NCI-H1092 treated with DMSO at 0.1 percent for 48 hours (cell line): ENCODE measurements at regions not wholly inside any gene's neighbourhood (a gene's known extent, or its start where the extent isn't known, plus 50 kb on each side); places are given as distances from the start of the nearest gene placed in this dataset.
"Not testable (repeated sequence)": the region's sequence is repeated elsewhere in the genome, so short reads cannot be mapped to it uniquely, and the experiment has no call there.

ENCODE experiments used
- DNase-seq: peaks from one replicate; lab custom pipeline; 2025; lab: John Stamatoyannopoulos, UW

DNA sequence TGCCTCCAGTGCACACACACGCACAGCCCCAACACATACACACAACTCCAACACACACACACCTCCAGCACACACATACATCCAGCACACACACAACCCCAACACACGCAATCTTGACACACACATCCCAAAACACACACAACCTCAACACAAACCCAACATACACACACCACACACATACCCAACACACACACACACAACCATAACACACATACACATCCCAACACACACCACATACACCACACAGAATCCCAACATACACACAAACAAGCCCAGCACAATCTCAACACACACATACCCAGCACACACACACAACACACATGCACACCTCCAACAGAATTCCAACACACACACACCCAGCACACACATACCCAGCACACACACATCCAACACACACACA lies 301.1 kb downstream of the ABCC12 start:
- DNase-seq, result no peak

DNA sequence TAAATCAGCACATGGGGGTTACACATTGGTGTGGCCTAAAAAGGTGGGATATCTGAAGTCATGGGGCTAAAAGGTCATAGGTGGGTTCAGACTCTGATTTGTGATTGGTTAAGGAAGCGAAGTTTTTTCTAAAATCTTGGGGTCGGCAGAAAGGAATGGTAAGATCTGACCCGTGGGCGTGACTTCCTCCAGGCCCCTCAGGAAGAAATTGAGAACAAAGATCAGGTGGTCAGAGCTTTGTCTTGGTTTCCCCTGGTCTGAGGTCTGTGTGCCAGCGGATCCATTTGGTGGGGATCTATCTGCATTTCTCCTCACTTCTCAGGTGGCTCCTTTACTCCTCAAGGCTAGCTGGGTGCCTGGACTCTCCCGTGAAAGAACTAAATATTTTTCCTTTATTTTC lies 302.8 kb downstream of the ABCC12 start:
- no peak for DNase-seq

DNA sequence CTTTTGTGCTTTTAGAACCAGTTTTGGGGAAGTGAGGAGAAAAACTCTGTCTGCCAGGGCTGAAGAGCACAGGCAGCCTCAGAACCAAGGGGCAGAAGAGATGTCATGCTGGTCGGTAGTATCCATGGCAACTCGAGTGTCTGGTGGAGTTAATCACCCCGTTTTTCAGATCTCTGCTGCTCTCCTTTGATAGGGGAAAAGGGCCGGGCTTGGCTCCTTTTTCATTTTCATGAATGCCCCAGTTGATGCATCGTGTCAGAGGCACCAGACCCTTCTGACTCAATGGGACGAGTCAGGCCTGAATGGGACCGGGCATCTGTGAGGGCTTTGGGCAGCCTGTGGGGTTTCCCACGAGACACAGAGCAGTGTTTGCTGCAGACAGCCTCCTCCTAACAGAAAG lies 304.6 kb downstream of the ABCC12 start:
- DNase-seq, result no peak

DNA sequence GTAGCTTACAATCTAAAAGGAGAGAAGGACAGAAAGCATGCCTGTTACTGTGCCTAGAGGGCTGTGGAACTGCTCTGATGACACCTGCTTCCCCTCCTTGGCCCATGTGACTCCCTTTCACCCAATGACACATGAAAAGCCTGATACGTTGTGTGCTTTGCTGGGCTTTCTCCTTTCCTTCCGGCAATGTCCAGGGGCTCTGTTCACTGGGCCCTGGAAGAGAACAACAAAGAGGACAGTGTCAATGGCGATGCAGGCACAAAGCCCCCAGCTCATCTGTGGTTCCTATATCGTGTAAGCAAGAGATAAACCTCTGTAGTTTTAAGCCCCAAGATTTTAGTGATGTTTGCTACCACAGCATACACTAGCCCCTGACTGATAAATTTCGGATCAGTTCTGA lies 306.1 kb downstream of the ABCC12 start:
- no peak for DNase-seq

DNA sequence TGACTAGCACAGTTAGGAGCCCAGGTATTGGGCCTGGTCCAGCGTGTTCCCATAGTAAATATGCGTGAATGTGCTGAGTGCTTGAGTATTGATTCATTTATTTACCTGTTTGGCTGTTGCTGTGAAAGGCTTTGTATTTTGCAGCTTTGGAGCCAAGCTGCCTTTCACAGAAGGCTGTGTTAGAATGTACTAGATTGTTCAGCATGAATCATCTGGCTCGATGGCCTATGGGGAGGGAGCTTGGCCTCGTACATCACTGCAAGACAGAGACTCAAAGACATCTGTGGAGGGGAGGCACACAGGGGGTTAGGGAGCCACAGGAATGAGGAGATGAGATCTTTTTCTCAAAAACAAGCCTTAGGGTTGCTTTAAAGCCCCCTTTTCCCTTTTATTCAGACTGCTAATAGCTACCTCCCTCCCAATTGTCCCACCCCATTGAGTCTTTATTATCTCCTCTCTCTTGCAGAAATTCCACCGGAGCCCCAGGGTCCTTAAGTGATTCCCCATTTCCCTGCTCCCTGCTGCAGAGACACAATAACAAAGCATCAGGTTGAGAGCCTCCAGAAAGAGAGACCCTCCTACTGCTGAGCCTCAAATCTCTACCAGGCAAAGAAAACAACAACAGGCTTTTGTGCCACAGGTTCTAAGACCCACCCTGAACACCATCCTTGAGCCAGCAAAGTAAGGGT lies 307.2 kb downstream of the ABCC12 start:
- DNase-seq, result peak; percentile 71

GRCh38 chr16:47847220-47847970 lies 308.4 kb downstream of the ABCC12 start:
- DNase-seq, result no peak

GRCh38 chr16:47834485-47835024 lies 321.2 kb downstream of the ABCC12 start:
- DNase-seq, result no peak

GRCh38 chr16:47833771-47834170 lies 322.0 kb downstream of the ABCC12 start:
- DNase-seq, result no peak

DNA sequence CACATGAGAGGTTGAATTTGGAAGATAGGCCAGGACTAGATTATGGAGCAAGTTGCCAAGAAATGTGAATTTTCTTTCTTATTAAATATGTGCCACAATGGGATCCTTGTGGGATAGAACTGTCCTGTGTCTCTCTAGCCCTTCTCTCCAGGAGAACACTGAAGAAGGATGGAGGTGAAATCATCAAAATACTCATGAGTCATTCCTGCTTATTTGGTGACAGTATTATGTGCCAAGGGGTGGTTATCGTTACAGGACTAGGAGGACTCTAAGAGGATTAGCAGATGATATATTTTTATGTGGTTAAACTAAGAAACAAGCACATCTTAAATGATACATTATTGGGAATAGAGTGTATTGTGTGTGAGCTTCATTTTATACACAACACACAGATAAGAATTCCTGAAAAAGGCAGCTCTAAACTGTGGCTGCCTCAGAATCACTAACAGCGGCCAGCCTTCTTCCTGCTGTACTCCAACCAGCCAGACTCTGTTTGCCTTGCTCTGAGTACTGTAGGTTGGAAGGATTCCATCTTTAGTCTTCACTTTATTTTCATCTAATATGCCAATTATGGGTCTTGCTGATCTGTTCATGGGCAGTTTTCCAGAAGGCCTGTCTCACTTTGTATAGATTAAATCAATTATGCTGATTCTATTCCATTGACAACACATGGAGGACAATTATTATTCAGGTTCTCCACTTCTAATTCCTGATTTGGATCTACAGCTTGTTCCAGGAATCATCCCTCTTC lies 325.8 kb downstream of the ABCC12 start:
- peak; percentile 71 for DNase-seq

DNA sequence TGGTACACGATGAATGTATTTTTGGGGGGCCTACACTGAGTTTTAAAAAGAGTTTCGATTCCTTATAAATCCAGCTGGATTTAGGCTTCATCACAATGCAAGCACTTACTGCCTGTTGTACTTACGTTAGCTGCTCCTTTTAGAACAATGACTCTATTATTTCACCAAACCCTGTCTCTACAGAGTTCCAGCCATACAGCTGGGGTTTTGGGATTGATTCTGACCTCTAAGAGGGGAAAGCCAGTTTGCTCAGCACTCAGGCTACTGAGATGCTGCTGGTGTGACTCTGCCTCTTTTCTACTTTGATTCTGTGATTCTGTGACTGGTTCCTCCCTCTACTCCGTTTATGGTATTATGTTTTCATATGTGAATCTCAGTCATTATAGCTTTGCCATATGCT lies 329.7 kb downstream of the ABCC12 start:
- DNase-seq, result no peak

DNA sequence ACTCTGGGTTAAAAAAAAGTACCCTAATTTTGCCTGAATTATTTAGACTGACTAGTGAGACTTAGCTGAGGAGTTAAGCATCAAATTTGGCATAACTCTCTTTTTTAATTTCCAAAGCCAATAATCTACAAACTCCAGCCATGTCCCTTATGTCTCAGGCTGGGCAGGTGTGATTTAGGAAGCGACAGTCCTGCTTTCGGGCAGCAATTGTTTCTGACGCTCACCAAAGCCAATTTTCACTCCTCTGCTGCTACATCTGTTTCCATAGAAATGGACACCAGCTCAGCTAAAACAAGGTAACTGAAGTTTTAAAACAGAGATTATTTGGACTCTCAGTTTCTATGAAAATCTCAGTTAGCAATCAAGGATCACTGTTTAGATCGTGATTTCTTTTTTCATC lies 338.7 kb downstream of the ABCC12 start:
- no peak for DNase-seq

GRCh38 chr16:47816511-47816910 lies 339.3 kb downstream of the ABCC12 start:
- no peak for DNase-seq

- DNase-seq, result no peak
Measured at GRCh38 chr16:47815655-47816054, 340.1 kb downstream of the ABCC12 start.

- DNase-seq, result not testable (repeated sequence)
Measured at GRCh38 chr16:47811758-47812157, 344.0 kb downstream of the ABCC12 start.

- DNase-seq, result no peak
Measured at GRCh38 chr16:47806309-47806847, 345.2 kb downstream of the PHKB start.

- DNase-seq, result no peak
Measured at GRCh38 chr16:47787696-47788095, 326.6 kb downstream of the PHKB start.

DNA sequence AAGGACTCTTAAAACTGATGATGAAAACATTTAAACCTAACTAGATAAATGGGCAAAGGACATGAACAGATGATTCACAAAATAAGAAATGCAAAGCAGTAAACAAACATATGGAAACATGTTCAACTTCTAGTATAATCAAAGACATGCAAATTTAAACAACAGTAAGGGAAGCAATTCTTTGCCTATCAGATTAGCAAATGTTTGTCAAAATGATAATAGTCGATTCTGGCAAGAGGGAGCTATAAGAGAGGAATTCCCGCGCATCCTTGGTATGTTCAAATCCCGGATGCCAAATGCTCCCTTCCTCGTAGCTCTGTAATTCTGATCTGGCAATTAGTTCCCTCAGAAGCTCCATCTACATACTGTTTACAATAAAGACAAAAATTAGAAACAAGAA lies 320.5 kb downstream of the PHKB start:
- no peak for DNase-seq

DNA sequence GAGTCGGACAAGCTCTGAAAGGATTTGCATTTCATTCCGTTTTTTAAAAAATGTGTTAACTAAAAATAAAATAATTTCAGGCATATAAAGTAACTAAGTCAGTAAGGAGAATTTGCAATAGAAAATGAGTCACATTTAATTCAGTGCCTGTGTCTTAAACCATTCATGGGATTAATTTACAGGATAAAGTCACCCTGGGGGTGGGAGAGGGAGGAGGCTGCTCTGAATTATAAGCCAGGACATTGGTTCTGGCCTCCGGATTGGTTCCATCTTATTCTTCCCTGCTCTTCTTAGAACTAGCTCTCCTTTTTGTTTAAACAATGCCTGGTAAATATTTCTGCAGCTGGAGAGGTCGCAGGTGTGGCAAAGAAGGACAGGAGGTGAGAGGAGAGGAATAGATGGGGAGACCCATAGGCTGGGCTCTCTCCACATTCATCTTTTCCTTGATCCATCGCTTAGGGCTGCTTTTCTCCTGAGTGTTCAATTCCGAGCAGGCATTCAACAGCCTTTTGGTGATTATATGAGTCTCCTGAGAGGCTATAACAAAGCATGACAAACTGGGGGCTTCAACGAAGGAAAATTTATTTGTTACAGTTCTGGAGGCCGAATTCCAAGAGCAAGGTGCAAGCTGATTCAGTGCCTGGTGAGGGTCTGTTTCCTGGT lies 319.2 kb downstream of the PHKB start:
- DNase-seq, result no peak

GRCh38 chr16:47779201-47780016 lies 318.3 kb downstream of the PHKB start:
- no peak for DNase-seq

DNA sequence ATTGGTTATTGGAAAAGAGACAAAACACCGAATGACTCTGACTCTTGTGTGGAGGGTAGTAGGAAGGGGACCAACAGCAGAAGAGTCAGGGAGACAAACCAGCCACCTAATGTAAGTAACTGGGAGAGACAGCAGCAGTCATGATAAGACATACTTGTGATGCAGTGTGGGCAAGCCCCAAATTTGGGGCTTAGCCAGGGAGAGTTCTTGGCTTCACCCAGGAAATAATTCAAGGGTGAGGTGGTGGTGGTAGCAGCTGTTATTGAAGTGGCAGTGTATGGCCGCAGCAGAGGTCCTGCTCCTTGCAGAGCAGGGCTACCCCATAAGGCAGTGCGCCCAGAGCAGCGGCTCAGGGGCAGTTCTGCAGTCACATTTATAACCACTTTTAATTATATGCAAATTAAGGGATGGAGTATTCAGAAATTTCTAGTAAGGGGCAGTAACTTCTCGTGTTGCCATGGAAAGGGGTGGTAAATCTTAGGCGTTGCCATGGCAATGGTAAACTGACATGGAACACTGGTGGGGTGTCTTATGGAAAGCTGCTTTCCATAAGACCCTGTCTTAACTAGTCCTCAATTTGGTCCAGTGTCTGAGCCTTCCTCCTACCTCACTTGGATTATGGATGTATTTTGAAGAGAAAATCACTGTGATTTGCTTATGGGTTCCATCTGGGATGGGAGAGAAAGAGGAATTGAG lies 317.1 kb downstream of the PHKB start:
- no peak for DNase-seq
